Stimulated activated naive CD8-positive, alpha-beta T cell treated with anti-CD3 and anti-CD28 coated beads, Interleukin-15, Interleukin-2, amounts not matched to agents 100 ng/mL and 50 ng/mL, for 24 hours (primary cell): ENCODE measurements at regions not wholly inside any gene's neighbourhood (a gene's known extent, or its start where the extent isn't known, plus 50 kb on each side); places are given as distances from the start of the nearest gene placed in this dataset.
"Not testable (repeated sequence)": the region's sequence is repeated elsewhere in the genome, so short reads cannot be mapped to it uniquely, and the experiment has no call there.

ENCODE experiments used
- H3K27ac Mint-ChIP-seq: one replicate; pipeline ENCODE4 v1.8.0; 2021; ENCODE audit warnings: mild to moderate bottlenecking, mixed read lengths
- H3K27me3 Mint-ChIP-seq: one replicate; pipeline ENCODE4 v1.8.0; 2021; ENCODE audit warnings: mixed read lengths
- H3K36me3 Mint-ChIP-seq: one replicate; pipeline ENCODE4 v1.8.0; 2021; ENCODE audit warnings: low read depth, mixed read lengths
- H3K4me1 Mint-ChIP-seq: one replicate; pipeline ENCODE4 v1.8.0; 2021; ENCODE audit warnings: low read depth, mixed read lengths
- H3K4me3 Mint-ChIP-seq: one replicate; pipeline ENCODE4 v1.8.0; 2021; ENCODE audit warnings: mild to moderate bottlenecking, mixed read lengths
- H3K9me3 Mint-ChIP-seq: one replicate; pipeline ENCODE4 v1.8.0; 2021; ENCODE audit warnings: mixed read lengths

GRCh38 chr4:10226756-10227155 is 110.2 kb upstream of the WDR1 start:
- Mint-ChIP-seq H3K27me3 (no peaks in the 10 kb centered on the region), H3K27ac (no peak overlapping the region), H3K4me1 (no peaks in the 10 kb centered on the region), H3K4me3 (no peak overlapping the region), H3K9me3 (no peaks in the 10 kb centered on the region), H3K36me3 (no peaks in the 10 kb centered on the region)

- H3K4me1 Mint-ChIP-seq: no peaks in the 10 kb centered on the region
- no peak overlapping the region for H3K27ac Mint-ChIP-seq
- H3K27me3 Mint-ChIP-seq: no peaks in the 10 kb centered on the region
- no peaks in the 10 kb centered on the region for H3K9me3 Mint-ChIP-seq
- H3K4me3 Mint-ChIP-seq: no peak overlapping the region
- H3K36me3 Mint-ChIP-seq: no peaks in the 10 kb centered on the region
These were observed 108.5 kb upstream of the WDR1 start for GRCh38 chr4:10225096-10225495.

GRCh38 chr4:10223782-10224181 is 107.2 kb upstream of the WDR1 start:
- H3K36me3 Mint-ChIP-seq: no peaks in the 10 kb centered on the region
- no peaks in the 10 kb centered on the region for H3K27me3 Mint-ChIP-seq
- H3K9me3 Mint-ChIP-seq: no peaks in the 10 kb centered on the region
- no peak overlapping the region for H3K4me3 Mint-ChIP-seq
- H3K27ac Mint-ChIP-seq: no peak overlapping the region
- H3K4me1 Mint-ChIP-seq: no peaks in the 10 kb centered on the region

GRCh38 chr4:10213481-10213880 is 96.9 kb upstream of the WDR1 start:
- H3K9me3 Mint-ChIP-seq: not testable (repeated sequence)

GRCh38 chr4:10212901-10213300 is 96.3 kb upstream of the WDR1 start:
- no peak overlapping the region for H3K27ac Mint-ChIP-seq
- no peaks in the 10 kb centered on the region for H3K4me1 Mint-ChIP-seq
- no peaks in the 10 kb centered on the region for H3K36me3 Mint-ChIP-seq
- no peak overlapping the region for H3K4me3 Mint-ChIP-seq
- peaks cover 3% of the 10 kb centered on the region for H3K27me3 Mint-ChIP-seq
- H3K9me3 Mint-ChIP-seq: no peaks in the 10 kb centered on the region

More at GRCh38 chr4:10213481-10213880, 96.9 kb upstream of the WDR1 start:
- not testable (repeated sequence) for H3K27me3 Mint-ChIP-seq, H3K4me3 Mint-ChIP-seq, H3K4me1 Mint-ChIP-seq, H3K36me3 Mint-ChIP-seq, H3K27ac Mint-ChIP-seq

GRCh38 chr4:10212400-10212799 is 95.8 kb upstream of the WDR1 start:
- no peaks in the 10 kb centered on the region for H3K4me1 Mint-ChIP-seq
- no peak overlapping the region for H3K4me3 Mint-ChIP-seq
- H3K27me3 Mint-ChIP-seq: peaks cover 3% of the 10 kb centered on the region
- H3K27ac Mint-ChIP-seq: no peak overlapping the region
- H3K36me3 Mint-ChIP-seq: no peaks in the 10 kb centered on the region
- H3K9me3 Mint-ChIP-seq: no peaks in the 10 kb centered on the region

GRCh38 chr4:10207116-10207515 is 90.5 kb upstream of the WDR1 start:
- Mint-ChIP-seq H3K4me3 (no peak overlapping the region), H3K4me1 (no peaks in the 10 kb centered on the region), H3K9me3 (no peaks in the 10 kb centered on the region), H3K36me3 (no peaks in the 10 kb centered on the region), H3K27me3 (peaks cover 3% of the 10 kb centered on the region), H3K27ac (no peak overlapping the region)

- Mint-ChIP-seq H3K27ac (no peak overlapping the region), H3K27me3 (peaks cover under 1% of the 10 kb centered on the region), H3K4me3 (no peak overlapping the region), H3K9me3 (no peaks in the 10 kb centered on the region), H3K36me3 (no peaks in the 10 kb centered on the region), H3K4me1 (no peaks in the 10 kb centered on the region)
These were observed 88.6 kb upstream of the WDR1 start for GRCh38 chr4:10205223-10205622.

- H3K9me3 Mint-ChIP-seq: no peaks in the 10 kb centered on the region
- H3K4me1 Mint-ChIP-seq: no peaks in the 10 kb centered on the region
- no peaks in the 10 kb centered on the region for H3K36me3 Mint-ChIP-seq
- no peak overlapping the region for H3K27ac Mint-ChIP-seq
- no peak overlapping the region for H3K4me3 Mint-ChIP-seq
- no peaks in the 10 kb centered on the region for H3K27me3 Mint-ChIP-seq
These were observed 87.9 kb upstream of the WDR1 start for GRCh38 chr4:10204401-10205058.

GRCh38 chr4:10203851-10204250 is 87.3 kb upstream of the WDR1 start:
- Mint-ChIP-seq H3K4me3 (no peak overlapping the region), H3K27ac (no peak overlapping the region), H3K27me3 (no peaks in the 10 kb centered on the region), H3K4me1 (no peaks in the 10 kb centered on the region), H3K9me3 (no peaks in the 10 kb centered on the region), H3K36me3 (no peaks in the 10 kb centered on the region)

GRCh38 chr4:10201381-10202223 is 85.0 kb upstream of the WDR1 start:
- H3K9me3 Mint-ChIP-seq: no peaks in the 10 kb centered on the region
- no peaks in the 10 kb centered on the region for H3K36me3 Mint-ChIP-seq
- no peak overlapping the region for H3K4me3 Mint-ChIP-seq
- no peaks in the 10 kb centered on the region for H3K27me3 Mint-ChIP-seq
- no peak overlapping the region for H3K27ac Mint-ChIP-seq
- no peaks in the 10 kb centered on the region for H3K4me1 Mint-ChIP-seq

GRCh38 chr4:10200869-10201268 is 84.3 kb upstream of the WDR1 start:
- Mint-ChIP-seq H3K27me3 (no peaks in the 10 kb centered on the region), H3K36me3 (no peaks in the 10 kb centered on the region), H3K9me3 (no peaks in the 10 kb centered on the region), H3K27ac (no peak overlapping the region), H3K4me1 (no peaks in the 10 kb centered on the region), H3K4me3 (no peak overlapping the region)

GRCh38 chr4:10198365-10198764 is 81.8 kb upstream of the WDR1 start:
- H3K9me3 Mint-ChIP-seq: no peaks in the 10 kb centered on the region
- no peaks in the 10 kb centered on the region for H3K4me1 Mint-ChIP-seq
- no peak overlapping the region for H3K27ac Mint-ChIP-seq
- no peaks in the 10 kb centered on the region for H3K36me3 Mint-ChIP-seq
- H3K4me3 Mint-ChIP-seq: no peak overlapping the region
- H3K27me3 Mint-ChIP-seq: no peaks in the 10 kb centered on the region

GRCh38 chr4:10197952-10198351 is 81.4 kb upstream of the WDR1 start:
- H3K27me3 Mint-ChIP-seq: no peaks in the 10 kb centered on the region
- no peaks in the 10 kb centered on the region for H3K4me1 Mint-ChIP-seq
- no peak overlapping the region for H3K27ac Mint-ChIP-seq
- no peaks in the 10 kb centered on the region for H3K36me3 Mint-ChIP-seq
- no peaks in the 10 kb centered on the region for H3K9me3 Mint-ChIP-seq
- H3K4me3 Mint-ChIP-seq: no peak overlapping the region

- H3K4me1 Mint-ChIP-seq: no peaks in the 10 kb centered on the region
- H3K4me3 Mint-ChIP-seq: no peak overlapping the region
- no peak overlapping the region for H3K27ac Mint-ChIP-seq
- H3K9me3 Mint-ChIP-seq: no peaks in the 10 kb centered on the region
- no peaks in the 10 kb centered on the region for H3K27me3 Mint-ChIP-seq
- no peaks in the 10 kb centered on the region for H3K36me3 Mint-ChIP-seq
These were observed 79.6 kb upstream of the WDR1 start for GRCh38 chr4:10196191-10196590.

- H3K27ac Mint-ChIP-seq: no peak overlapping the region
- H3K4me3 Mint-ChIP-seq: no peak overlapping the region
These were observed 75.7 kb upstream of the WDR1 start for GRCh38 chr4:10192331-10192730.

More at GRCh38 chr4:10192331-10192730, 75.7 kb upstream of the WDR1 start:
- no peaks in the 10 kb centered on the region for H3K9me3 Mint-ChIP-seq
- H3K36me3 Mint-ChIP-seq: no peaks in the 10 kb centered on the region
- H3K4me1 Mint-ChIP-seq: no peaks in the 10 kb centered on the region
- H3K27me3 Mint-ChIP-seq: no peaks in the 10 kb centered on the region
